Stimulated activated memory B cell treated with anti-CD40 and anti-IgM and Interleukin-4, amounts not matched to agents 10 μg/mL and 1 μg/mL and 100 μg/mL, for 72 hours (primary cell): ENCODE measurements at regions not wholly inside any gene's neighbourhood (a gene's known extent, or its start where the extent isn't known, plus 50 kb on each side); places are given as distances from the start of the nearest gene placed in this dataset.

ENCODE experiments used
- ATAC-seq: fragments of 150-1000 bp; cut with Tn5 transposase; 2 replicates; pipeline ENCODE4 v1.10.0; 2021
- H3K27ac Mint-ChIP-seq: one replicate; pipeline ENCODE4 v1.8.0; 2022; ENCODE audit warnings: mild to moderate bottlenecking, mixed read lengths
- H3K27me3 Mint-ChIP-seq: one replicate; pipeline ENCODE4 v1.8.0; 2022; ENCODE audit warnings: mixed read lengths
- H3K36me3 Mint-ChIP-seq: one replicate; pipeline ENCODE4 v1.8.0; 2022; ENCODE audit warnings: mixed read lengths
- H3K4me1 Mint-ChIP-seq: one replicate; pipeline ENCODE4 v1.8.0; 2022; ENCODE audit warnings: mixed read lengths
- H3K4me3 Mint-ChIP-seq: one replicate; pipeline ENCODE4 v1.8.0; 2022; ENCODE audit warnings: mild to moderate bottlenecking, moderate library complexity, mixed read lengths
- H3K9me3 Mint-ChIP-seq: one replicate; pipeline ENCODE4 v1.8.0; 2022; ENCODE audit warnings: mixed read lengths

DNA sequence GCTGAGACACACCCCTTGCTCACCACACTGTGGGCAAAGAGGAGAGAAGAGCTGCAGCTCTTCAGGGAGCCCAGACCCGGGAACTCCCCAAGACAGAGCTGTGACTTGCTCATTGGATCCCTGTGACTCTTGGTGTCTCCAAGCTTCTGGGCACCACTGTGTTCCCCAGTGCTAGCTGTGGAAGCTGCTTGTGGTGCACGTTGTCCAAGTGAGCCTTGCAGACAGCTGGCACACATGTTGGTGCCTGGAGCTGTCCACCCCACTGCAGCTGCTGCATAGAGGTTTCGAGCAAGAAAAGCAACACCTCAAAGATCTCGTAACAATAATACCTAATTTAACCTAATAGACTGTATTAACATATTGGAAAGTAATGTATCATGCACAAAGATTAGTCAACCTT is 1089.3 kb downstream of the PCDH18 start:
- no peak for ATAC-seq
- H3K36me3 Mint-ChIP-seq: no peaks in the 10 kb centered on the region
- peaks cover 4% of the 10 kb centered on the region for H3K9me3 Mint-ChIP-seq
- H3K27ac Mint-ChIP-seq: no peak overlapping the region
- H3K27me3 Mint-ChIP-seq: no peaks in the 10 kb centered on the region
- H3K4me1 Mint-ChIP-seq: no peaks in the 10 kb centered on the region
- H3K4me3 Mint-ChIP-seq: no peak overlapping the region

DNA sequence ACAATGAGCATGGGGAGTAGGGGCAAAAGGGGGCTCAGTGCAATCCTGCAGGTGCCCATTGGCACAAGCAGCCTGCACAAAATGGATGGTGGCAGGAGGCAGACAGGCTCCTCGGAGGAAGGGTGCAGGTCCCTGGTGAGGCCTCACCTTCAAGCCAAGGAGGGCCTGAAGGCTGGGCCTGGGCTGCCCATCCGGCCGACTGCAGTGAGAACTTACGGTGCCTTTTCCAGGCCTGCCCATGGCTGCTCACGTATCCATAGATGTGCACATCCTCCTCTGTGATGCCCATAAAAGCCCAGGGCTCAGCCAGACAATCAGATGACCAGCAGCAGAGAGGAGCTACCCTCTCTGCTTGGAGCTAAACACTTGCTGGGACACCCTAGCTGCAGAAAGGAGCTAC is 1089.8 kb downstream of the PCDH18 start:
- no peaks in the 10 kb centered on the region for H3K27me3 Mint-ChIP-seq
- H3K27ac Mint-ChIP-seq: no peak overlapping the region
- no peak overlapping the region for H3K4me3 Mint-ChIP-seq
- H3K36me3 Mint-ChIP-seq: no peaks in the 10 kb centered on the region
- H3K4me1 Mint-ChIP-seq: no peaks in the 10 kb centered on the region
- ATAC-seq: no peak
- H3K9me3 Mint-ChIP-seq: peaks cover 4% of the 10 kb centered on the region

DNA sequence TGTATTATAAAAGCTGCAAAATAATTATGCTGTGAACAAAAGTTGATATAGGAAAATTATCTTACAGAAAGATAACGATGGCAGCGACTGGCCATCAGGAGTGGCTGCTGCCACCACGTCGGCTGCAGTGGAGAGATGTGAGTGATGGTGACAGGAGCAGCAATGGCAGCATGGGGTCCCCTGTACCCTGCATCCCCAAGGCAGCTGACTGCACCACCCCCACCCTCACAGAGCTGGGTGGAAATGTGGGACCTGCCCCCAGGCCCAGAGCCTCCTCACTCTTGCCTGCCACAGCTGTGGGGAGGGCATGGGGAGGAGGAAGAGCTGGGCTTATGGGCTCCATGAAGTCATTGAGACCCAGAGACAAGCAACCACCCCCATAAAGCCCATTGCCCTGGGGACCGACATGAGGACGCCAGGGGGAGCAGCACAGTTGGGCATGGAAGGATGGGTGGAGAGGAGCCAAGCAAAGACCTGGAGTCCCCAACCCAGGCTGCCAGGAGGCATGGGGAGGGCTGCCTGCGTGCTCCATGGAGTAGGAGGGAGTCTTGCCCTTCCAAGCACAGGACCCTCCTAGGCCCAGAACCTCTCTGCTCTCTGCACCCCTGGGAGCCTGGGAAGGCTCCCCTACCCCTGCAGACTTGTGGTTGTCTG is 1090.5 kb downstream of the PCDH18 start:
- no peaks in the 10 kb centered on the region for H3K36me3 Mint-ChIP-seq
- ATAC-seq: peak; percentile 55
- no peak overlapping the region for H3K4me3 Mint-ChIP-seq
- H3K4me1 Mint-ChIP-seq: no peaks in the 10 kb centered on the region
- no peak overlapping the region for H3K27ac Mint-ChIP-seq
- H3K27me3 Mint-ChIP-seq: no peaks in the 10 kb centered on the region
- peaks cover 4% of the 10 kb centered on the region for H3K9me3 Mint-ChIP-seq

DNA sequence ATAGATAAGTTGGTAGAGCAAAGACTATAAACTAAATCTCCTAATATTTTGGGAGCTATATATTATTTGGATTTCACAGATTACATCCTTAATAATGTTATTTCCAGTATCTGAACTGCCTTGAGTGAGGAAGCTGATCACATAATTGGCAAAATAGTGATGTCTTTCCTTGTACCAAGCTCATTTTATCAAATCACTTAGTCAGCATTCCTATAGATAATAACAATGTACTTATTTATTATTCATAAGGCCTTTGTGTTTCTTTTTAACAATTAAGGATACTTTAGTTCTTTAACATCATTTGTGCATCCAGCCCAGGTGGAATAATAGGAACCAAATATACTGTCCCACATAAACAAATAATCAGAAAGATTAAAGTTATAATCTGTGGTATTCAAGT is 1093.6 kb downstream of the PCDH18 start:
- Mint-ChIP-seq H3K9me3 (peaks cover 4% of the 10 kb centered on the region), H3K27ac (no peak overlapping the region), H3K36me3 (no peaks in the 10 kb centered on the region), H3K27me3 (no peaks in the 10 kb centered on the region), H3K4me3 (no peak overlapping the region), H3K4me1 (no peaks in the 10 kb centered on the region)
- ATAC-seq: no peak

DNA sequence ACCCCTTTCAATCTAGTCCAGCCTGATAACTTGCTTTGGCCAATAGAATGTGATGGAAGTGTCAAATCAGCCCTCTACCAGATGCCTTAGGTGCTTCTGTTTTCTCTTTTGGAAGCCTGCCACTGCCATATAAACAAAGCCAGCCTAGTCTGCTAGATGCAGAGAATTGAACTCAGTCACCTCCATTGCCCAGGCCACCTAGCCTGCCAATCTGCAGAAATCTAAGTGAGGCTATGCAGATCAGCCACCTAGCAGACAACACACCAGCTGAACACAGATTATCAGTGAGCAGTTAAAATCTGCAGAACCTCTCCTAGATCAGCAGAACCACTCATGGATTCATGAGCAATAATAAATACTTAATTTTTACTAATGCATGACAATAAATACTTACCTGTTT is 1108.2 kb downstream of the PCDH18 start:
- Mint-ChIP-seq H3K36me3 (no peaks in the 10 kb centered on the region), H3K4me1 (no peaks in the 10 kb centered on the region), H3K4me3 (no peak overlapping the region), H3K27me3 (no peaks in the 10 kb centered on the region), H3K9me3 (peaks cover 3% of the 10 kb centered on the region), H3K27ac (no peak overlapping the region)
- no peak for ATAC-seq

DNA sequence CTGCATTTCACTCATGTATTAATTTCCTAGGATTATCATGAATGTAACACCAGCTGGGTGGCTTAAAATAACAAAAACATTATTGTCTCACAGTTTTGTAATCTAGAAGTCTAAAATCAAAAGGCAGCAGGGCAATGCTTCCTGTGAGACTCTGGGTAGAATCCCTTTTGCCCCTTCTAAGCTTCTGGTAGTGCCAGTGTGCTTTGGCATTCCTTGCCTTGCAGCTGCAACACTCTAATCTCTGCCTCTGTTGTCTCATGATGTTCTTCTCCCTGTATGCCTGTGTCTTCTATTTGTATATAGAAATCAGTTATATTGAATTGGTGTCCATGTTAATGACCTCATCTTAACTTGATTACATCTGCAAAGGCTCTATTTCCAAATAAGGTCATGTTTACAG is 1117.3 kb downstream of the PCDH18 start:
- Mint-ChIP-seq H3K4me1 (no peaks in the 10 kb centered on the region), H3K4me3 (no peak overlapping the region), H3K36me3 (no peaks in the 10 kb centered on the region), H3K9me3 (no peaks in the 10 kb centered on the region), H3K27me3 (no peaks in the 10 kb centered on the region), H3K27ac (no peak overlapping the region)
- no peak for ATAC-seq

DNA sequence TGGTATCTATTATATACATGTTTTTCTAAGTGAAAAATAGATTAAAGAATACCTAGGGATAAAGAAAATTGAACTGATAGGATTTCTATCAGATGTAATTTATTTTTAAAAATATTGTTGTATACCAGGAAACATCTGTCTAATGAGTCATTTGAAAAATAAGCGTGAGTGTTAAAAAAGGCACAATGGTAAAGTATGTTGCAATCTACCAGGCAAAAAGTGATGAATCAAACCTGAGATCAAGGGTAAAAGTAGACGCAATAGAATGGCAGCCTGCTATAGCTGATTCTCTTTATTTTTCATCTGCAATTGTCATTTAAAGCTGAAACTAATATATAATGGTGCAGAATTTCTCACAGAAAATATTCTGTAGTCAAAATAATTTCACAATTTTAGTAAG is 1119.6 kb downstream of the PCDH18 start:
- Mint-ChIP-seq H3K9me3 (no peaks in the 10 kb centered on the region), H3K4me3 (no peak overlapping the region), H3K36me3 (no peaks in the 10 kb centered on the region), H3K4me1 (no peaks in the 10 kb centered on the region), H3K27me3 (no peaks in the 10 kb centered on the region), H3K27ac (no peak overlapping the region)
- no peak for ATAC-seq

DNA sequence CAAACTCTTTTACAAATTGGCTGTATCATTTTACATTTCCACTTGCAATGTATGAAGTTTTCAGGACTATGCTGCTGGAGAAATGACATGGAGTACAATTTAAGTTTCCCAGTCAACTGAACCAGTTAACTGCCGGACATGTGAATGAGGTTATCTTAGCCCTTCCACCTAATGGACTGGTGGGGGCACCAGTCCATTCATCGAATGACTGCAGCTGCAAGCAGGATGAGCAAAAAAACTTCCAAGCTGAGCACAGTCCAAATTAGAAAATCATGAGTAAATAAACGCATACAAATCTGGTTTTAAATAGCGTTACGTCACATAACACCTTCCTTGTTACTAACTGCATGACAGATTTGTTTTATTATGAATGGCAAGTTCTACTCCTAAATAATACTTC is 1131.5 kb downstream of the PCDH18 start:
- Mint-ChIP-seq H3K9me3 (peaks cover 2% of the 10 kb centered on the region), H3K27ac (no peak overlapping the region), H3K36me3 (no peaks in the 10 kb centered on the region), H3K27me3 (no peaks in the 10 kb centered on the region), H3K4me3 (no peak overlapping the region), H3K4me1 (no peaks in the 10 kb centered on the region)
- ATAC-seq: no peak

DNA sequence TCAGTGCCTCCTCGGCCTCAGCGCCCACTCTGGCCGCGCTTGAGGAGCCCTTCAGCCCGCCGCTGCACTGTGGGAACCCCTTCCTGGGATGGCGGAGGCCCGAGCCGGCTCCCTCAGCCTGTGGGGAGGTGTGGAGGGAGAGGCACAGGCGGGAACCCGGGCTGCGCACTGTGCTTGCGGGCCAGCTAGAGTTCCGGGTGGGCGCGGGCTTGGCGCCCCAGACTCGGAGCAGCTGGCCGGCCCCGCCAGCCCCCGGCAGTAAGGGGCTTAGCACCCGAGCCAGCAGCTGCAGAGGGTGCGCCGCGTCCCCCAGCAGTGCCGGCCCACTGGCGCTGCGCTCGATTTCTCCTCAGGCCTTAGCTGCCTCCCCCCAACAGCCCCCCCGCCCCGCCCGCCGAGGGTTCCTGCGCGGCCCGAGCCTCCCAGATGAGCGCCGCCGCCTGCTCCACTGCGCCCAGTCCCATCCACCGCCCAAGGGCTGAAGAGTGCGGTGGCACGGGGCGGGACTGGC is 1137.0 kb downstream of the PCDH18 start:
- no peak for ATAC-seq
- no peaks in the 10 kb centered on the region for H3K9me3 Mint-ChIP-seq
- no peaks in the 10 kb centered on the region for H3K36me3 Mint-ChIP-seq
- no peak overlapping the region for H3K27ac Mint-ChIP-seq
- H3K4me3 Mint-ChIP-seq: no peak overlapping the region
- no peaks in the 10 kb centered on the region for H3K4me1 Mint-ChIP-seq
- H3K27me3 Mint-ChIP-seq: no peaks in the 10 kb centered on the region

DNA sequence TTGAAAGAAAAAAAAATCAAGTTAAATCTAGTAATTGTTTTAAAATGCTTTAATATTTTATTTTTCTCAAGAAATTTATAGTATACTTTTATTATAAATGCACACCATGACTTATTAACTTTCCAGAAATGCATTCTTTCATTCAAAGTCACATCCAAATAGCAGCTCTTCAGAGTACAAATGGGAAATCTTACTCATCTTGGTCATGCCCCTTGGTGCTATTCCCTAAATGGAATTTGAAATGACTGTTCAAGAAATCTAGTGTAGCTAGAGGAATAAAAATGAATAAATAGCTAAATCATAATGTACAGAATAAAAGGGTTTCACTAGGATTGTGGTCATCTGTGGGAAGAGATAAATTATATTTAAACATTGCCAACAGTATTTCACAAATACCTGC is 1139.7 kb downstream of the PCDH18 start:
- Mint-ChIP-seq H3K27me3 (no peaks in the 10 kb centered on the region), H3K36me3 (no peaks in the 10 kb centered on the region), H3K4me1 (no peaks in the 10 kb centered on the region), H3K9me3 (no peaks in the 10 kb centered on the region), H3K27ac (no peak overlapping the region), H3K4me3 (no peak overlapping the region)
- no peak for ATAC-seq

DNA sequence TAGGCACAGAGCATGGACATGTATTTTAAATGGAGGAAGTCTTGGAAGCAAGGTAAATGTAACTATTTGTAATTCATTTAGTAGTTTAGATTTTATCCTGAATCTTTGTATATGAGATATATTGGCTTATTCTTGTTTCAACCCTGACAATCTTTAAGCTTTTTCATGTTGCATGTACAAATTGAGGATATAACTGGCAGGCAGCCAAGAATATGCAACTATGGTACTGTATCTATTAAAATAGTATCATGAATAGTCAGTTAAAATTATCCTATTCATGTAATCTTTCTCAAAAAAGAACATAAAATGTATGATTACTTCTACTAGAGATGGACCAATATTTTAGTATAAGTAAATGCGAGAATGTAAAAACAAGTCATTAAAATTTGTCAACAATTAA is 1141.5 kb downstream of the PCDH18 start:
- Mint-ChIP-seq H3K4me3 (no peak overlapping the region), H3K27me3 (no peaks in the 10 kb centered on the region), H3K36me3 (no peaks in the 10 kb centered on the region)

DNA sequence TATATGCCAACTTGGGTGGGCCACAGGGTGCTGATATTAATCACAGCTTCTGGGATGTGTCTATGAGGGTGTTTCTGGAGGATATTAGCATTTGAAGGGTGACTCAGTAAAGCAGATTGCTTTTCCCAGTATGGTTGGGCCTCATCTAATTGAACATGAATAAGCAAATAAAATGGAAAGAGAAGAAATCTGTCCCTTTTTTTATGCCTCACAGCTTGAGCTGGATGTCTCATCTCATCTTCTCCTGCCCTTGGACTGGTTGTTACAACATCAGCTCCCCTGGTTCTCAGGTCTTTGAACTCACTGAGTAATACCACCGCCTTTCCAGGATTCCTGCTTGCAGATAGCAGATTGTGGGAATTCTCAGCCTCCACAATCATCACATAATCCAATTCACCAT is 1149.2 kb downstream of the PCDH18 start:
- no peak overlapping the region for H3K4me3 Mint-ChIP-seq
- no peak for ATAC-seq
- no peak overlapping the region for H3K27ac Mint-ChIP-seq
- H3K27me3 Mint-ChIP-seq: no peaks in the 10 kb centered on the region
- H3K36me3 Mint-ChIP-seq: no peaks in the 10 kb centered on the region
- no peaks in the 10 kb centered on the region for H3K9me3 Mint-ChIP-seq
- no peaks in the 10 kb centered on the region for H3K4me1 Mint-ChIP-seq

More for the DNA sequence above, 1141.5 kb downstream of the PCDH18 start:
- Mint-ChIP-seq H3K9me3 (no peaks in the 10 kb centered on the region), H3K27ac (no peak overlapping the region), H3K4me1 (no peaks in the 10 kb centered on the region)
- no peak for ATAC-seq

DNA sequence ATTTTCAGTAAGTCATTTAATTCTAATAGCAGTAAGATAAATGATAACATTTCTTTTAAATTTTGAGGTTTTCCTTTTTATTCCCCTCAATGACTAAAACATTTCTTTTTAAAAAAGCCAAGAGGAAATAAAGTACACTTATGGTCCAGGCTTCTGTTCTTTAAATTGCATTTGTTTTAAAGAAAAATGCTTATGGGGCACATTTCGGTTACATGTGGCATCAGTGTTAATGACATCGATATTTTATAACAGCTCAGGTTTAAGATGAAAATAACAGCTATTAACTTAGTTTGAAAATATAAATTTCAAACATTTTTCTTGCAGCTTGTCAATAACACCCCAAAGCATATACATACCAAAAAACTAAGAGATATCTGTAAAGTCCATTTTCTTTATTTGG is 1161.1 kb downstream of the PCDH18 start:
- no peaks in the 10 kb centered on the region for H3K36me3 Mint-ChIP-seq
- H3K27me3 Mint-ChIP-seq: no peaks in the 10 kb centered on the region
- ATAC-seq: no peak
- no peak overlapping the region for H3K4me3 Mint-ChIP-seq
- H3K4me1 Mint-ChIP-seq: no peaks in the 10 kb centered on the region
- peaks cover 4% of the 10 kb centered on the region for H3K9me3 Mint-ChIP-seq
- no peak overlapping the region for H3K27ac Mint-ChIP-seq

DNA sequence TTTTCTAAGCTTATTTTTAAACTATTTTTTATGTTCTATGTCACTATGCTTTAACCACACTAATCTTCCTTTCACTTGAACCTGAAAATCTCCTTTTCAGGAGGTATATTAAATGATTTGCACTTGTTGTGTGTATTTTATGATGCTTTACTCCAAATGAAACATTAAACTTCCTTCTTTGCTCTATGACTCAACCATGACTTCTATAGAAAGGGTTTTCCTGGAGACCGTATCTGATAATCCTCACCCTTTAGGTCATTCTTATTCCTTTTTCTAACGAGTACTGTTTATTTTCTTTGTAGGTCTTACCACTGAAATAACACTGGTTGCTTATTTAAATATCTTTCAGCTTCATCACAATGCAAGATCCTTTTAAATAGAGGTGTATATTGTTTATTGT is 1163.2 kb downstream of the PCDH18 start:
- Mint-ChIP-seq H3K27ac (no peak overlapping the region), H3K9me3 (peaks cover 7% of the 10 kb centered on the region), H3K36me3 (no peaks in the 10 kb centered on the region), H3K4me3 (no peak overlapping the region), H3K27me3 (no peaks in the 10 kb centered on the region), H3K4me1 (no peaks in the 10 kb centered on the region)
- no peak for ATAC-seq

DNA sequence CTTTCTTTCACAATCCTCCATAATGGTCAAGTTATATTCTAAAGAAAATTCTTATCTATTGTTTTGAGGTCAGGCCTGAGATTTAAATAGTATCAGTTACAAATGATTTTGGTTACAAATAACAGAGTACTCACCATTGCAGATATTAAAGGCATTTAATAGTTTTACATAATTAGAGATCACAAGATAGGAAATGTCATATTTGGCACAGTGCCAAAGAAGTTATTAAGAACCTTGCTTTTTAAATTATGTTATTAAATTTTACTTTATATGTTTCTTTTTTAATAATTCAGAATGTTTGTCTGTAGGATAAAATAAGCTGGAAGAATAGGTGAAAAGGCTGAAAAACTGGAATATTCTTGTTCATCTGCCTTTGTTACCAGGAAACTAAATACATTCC is 1174.7 kb downstream of the PCDH18 start:
- no peak overlapping the region for H3K4me3 Mint-ChIP-seq
- no peaks in the 10 kb centered on the region for H3K4me1 Mint-ChIP-seq
- no peak for ATAC-seq

DNA sequence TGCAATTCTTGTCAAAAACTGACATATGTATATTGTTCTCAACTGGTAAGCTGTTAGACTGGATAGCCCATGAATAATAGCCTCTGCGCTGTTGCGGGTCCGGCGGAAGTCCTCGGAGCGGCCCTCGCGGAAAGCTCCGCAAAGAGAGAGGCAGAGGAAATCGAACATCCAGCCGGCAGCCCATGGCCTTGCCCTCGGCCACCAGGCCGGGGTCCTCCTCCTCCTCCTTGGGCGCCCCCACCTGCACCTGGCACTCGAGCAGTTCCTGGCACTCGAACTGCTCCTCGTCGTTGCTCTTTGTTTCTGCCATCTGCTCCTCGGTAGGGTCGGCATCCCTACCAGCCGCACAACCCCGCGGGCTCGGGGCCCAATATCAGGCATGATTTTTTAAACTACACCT is 1176.3 kb downstream of the PCDH18 start:
- Mint-ChIP-seq H3K9me3 (no peaks in the 10 kb centered on the region), H3K27ac (no peak overlapping the region), H3K36me3 (no peaks in the 10 kb centered on the region), H3K4me1 (no peaks in the 10 kb centered on the region), H3K27me3 (no peaks in the 10 kb centered on the region), H3K4me3 (no peak overlapping the region)
- ATAC-seq: no peak

More for the DNA sequence above, 1174.7 kb downstream of the PCDH18 start:
- Mint-ChIP-seq H3K36me3 (no peaks in the 10 kb centered on the region), H3K27ac (no peak overlapping the region), H3K27me3 (no peaks in the 10 kb centered on the region), H3K9me3 (no peaks in the 10 kb centered on the region)

DNA sequence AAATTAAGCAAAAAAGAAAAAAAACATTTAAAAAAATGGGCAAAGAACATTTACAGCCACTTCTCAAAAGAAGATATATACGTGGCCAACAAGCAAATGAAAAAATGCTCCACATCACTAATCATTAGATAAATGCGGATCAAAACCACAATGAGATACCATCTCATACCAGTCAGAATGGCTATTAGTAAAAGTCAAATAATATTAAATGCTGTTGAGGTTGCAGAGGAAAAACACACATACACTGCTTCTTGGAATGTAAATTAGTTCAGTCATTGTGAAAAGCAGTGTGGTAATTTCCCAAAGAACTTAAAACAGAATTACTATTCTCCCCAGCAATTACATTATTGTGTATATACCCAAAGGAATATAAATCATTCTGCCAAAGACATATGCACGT is 1189.0 kb downstream of the PCDH18 start:
- Mint-ChIP-seq H3K4me3 (no peak overlapping the region), H3K9me3 (peaks cover 10% of the 10 kb centered on the region), H3K27ac (no peak overlapping the region), H3K36me3 (no peaks in the 10 kb centered on the region), H3K4me1 (no peaks in the 10 kb centered on the region), H3K27me3 (no peaks in the 10 kb centered on the region)
- no peak for ATAC-seq
